GM23338 (cell line): ENCODE measurements at regions not wholly inside any gene's neighbourhood (a gene's known extent, or its start where the extent isn't known, plus 50 kb on each side); places are given as distances from the start of the nearest gene placed in this dataset.
"Not testable (repeated sequence)": the region's sequence is repeated elsewhere in the genome, so short reads cannot be mapped to it uniquely, and the experiment has no call there.

Source experiments
- ATAC-seq: fragments of 200-7000 bp; cut with Tn5 transposase; 3 replicates; pipeline ENCODE4 v1.9.1; 2020
- DNase-seq: peaks from one replicate; pipeline ENCODE4 v3.0.0-alpha.2; 2015; ENCODE audit warnings: low spot score
- H2AFZ ChIP-seq: fragments of 200-600 bp; sonication (generic); 2 replicates; pipeline ENCODE4 v1.8.0; 2016; ENCODE audit warnings: antibody characterized with exemption, mild to moderate bottlenecking, moderate library complexity
- H3F3A ChIP-seq: fragments of 200-600 bp; sonication (generic); replicated peaks from 2 replicates; pipeline ENCODE4 v1.8.0; 2017; ENCODE audit warnings: antibody characterized with exemption, mixed run types, low read depth
- H3K27ac ChIP-seq: fragments of 200-600 bp; sonication (generic); 2 replicates; pipeline ENCODE4 v1.6.1; 2016; ENCODE audit warnings: low read depth
- H3K27me3 ChIP-seq: fragments of 200-600 bp; sonication (generic); 2 replicates; pipeline ENCODE4 v1.8.0; 2016; ENCODE audit warnings: mild to moderate bottlenecking, mixed run types, moderate library complexity; ENCODE audit not compliant: insufficient read depth
- H3K36me3 ChIP-seq: fragments of 200-600 bp; sonication (generic); 2 replicates; pipeline ENCODE4 v1.8.0; 2016; ENCODE audit warnings: mild to moderate bottlenecking; ENCODE audit not compliant: insufficient read depth
- H3K4me1 ChIP-seq: fragments of 200-600 bp; sonication (generic); 2 replicates; pipeline ENCODE4 v1.8.0; 2016; ENCODE audit warnings: mild to moderate bottlenecking, moderate library complexity; ENCODE audit not compliant: insufficient read depth
- H3K4me2 ChIP-seq: fragments of 200-600 bp; sonication (generic); 2 replicates; pipeline ENCODE4 v1.7.1; 2017; ENCODE audit warnings: mixed run types
- H3K4me3 ChIP-seq: fragments of 200-600 bp; sonication (generic); 2 replicates; pipeline ENCODE4 v1.6.1; 2016; ENCODE audit warnings: mixed run types
- H3K79me2 ChIP-seq: fragments of 200-600 bp; sonication (generic); replicated peaks from 2 replicates; pipeline ENCODE4 v1.8.0; 2017; ENCODE audit warnings: mild to moderate bottlenecking; ENCODE audit not compliant: insufficient read depth
- H3K9me2 ChIP-seq: fragments of 200-600 bp; sonication (generic); 2 replicates; pipeline ENCODE4 v1.8.0; 2017; ENCODE audit not compliant: insufficient read depth
- H4K20me1 ChIP-seq: fragments of 200-600 bp; sonication (generic); replicated peaks from 2 replicates; pipeline ENCODE4 v1.8.0; 2017; ENCODE audit warnings: mild to moderate bottlenecking; ENCODE audit not compliant: insufficient read depth
- H3K27ac Mint-ChIP-seq: 2 replicates; pipeline ENCODE4 v1.8.0; 2020; ENCODE audit warnings: inconsistent platforms, mild to moderate bottlenecking, moderate library complexity, mixed read lengths
- H3K27me3 Mint-ChIP-seq: 3 replicates; pipeline ENCODE4 v1.8.0; 2022; ENCODE audit warnings: low read depth, mild to moderate bottlenecking, moderate library complexity, mixed read lengths, inconsistent platforms; ENCODE audit not compliant: insufficient read depth, poor library complexity
- H3K36me3 Mint-ChIP-seq: 3 replicates; pipeline ENCODE4 v1.8.0; 2021; ENCODE audit warnings: low read depth, mild to moderate bottlenecking, inconsistent platforms, moderate library complexity, mixed read lengths
- H3K4me1 Mint-ChIP-seq: 3 replicates; pipeline ENCODE4 v1.8.0; 2020; ENCODE audit warnings: mild to moderate bottlenecking, inconsistent platforms, mixed read lengths
- H3K4me3 Mint-ChIP-seq: 3 replicates; pipeline ENCODE4 v1.8.0; 2021; ENCODE audit warnings: moderate library complexity, mild to moderate bottlenecking, inconsistent platforms, mixed read lengths
- H3K9me3 Mint-ChIP-seq: 3 replicates; pipeline ENCODE4 v1.8.0; 2020; ENCODE audit warnings: moderate library complexity, mild to moderate bottlenecking, inconsistent platforms, mixed read lengths
- CREB1 ChIP-seq: fragments of 250-450 bp; sonication (Bioruptor Pico); IDR thresholded peaks from 2 replicates; pipeline ENCODE4 v1.5.0; 2020; ENCODE audit warnings: low read depth, mild to moderate bottlenecking, moderate library complexity
- CTCF ChIP-seq, 2 experiments: fragments of 200-600 bp in 1 of 2; sonication (generic) in 1 of 2; conservative IDR thresholded peaks; 2 replicates each; pipeline versions ENCODE4 v1.5.1 to v1.6.1; 2016 to 2017; ENCODE audit warnings: antibody characterized with exemption in 2 of 2, low read depth in 2 of 2, mild to moderate bottlenecking in 2 of 2, moderate library complexity in 1 of 2
- EZH2phosphoT487 ChIP-seq: fragments of 200-600 bp; sonication (generic); IDR thresholded peaks from one replicate; pipeline ENCODE4 v1.8.1; 2018; ENCODE audit warnings: antibody characterized with exemption; ENCODE audit not compliant: unreplicated experiment
- JUNB ChIP-seq: IDR thresholded peaks from one replicate; pipeline ENCODE4 v1.6.1; 2016; ENCODE audit warnings: antibody characterized with exemption; ENCODE audit not compliant: unreplicated experiment
- NANOG ChIP-seq: IDR thresholded peaks from 2 replicates; pipeline ENCODE4 v1.6.1; 2016; ENCODE audit warnings: antibody characterized with exemption, borderline replicate concordance
- POLR2AphosphoS5 ChIP-seq: IDR thresholded peaks from 2 replicates; pipeline ENCODE4 v1.6.1; 2016; ENCODE audit warnings: antibody characterized with exemption, low read depth
- REST ChIP-seq: IDR thresholded peaks from one replicate; pipeline ENCODE4 v1.6.1; 2018; ENCODE audit warnings: antibody characterized with exemption; ENCODE audit not compliant: unreplicated experiment
- ZNF114 ChIP-seq: fragments of 250-450 bp; sonication (Bioruptor Pico); IDR thresholded peaks from 2 replicates; pipeline ENCODE4 v1.5.0; 2020; ENCODE audit warnings: mild to moderate bottlenecking, moderate library complexity
- ZNF462 ChIP-seq: fragments of 250-450 bp; sonication (Bioruptor Pico); IDR thresholded peaks from 2 replicates; pipeline ENCODE4 v1.5.0; 2020; ENCODE audit warnings: mild to moderate bottlenecking, moderate library complexity

- TF ChIP-seq ZNF462 (CRISPR knock-in tag): no peak
These were observed 393.9 kb downstream of the RAP2B start (continued) for GRCh38 chr3:153555919-153556318.

GRCh38 chr3:153559366-153559765 is 397.3 kb downstream of the RAP2B start:
- not testable (repeated sequence) for H3K4me3 ChIP-seq, H3K79me2 ChIP-seq, DNase-seq, H3F3A ChIP-seq, H3K27me3 Mint-ChIP-seq, H3K27ac ChIP-seq, H3K9me2 ChIP-seq, ATAC-seq, H2AFZ ChIP-seq, H3K27me3 ChIP-seq, H3K4me1 Mint-ChIP-seq, H3K4me1 ChIP-seq, H3K4me2 ChIP-seq, H3K4me3 Mint-ChIP-seq, H3K36me3 ChIP-seq, H4K20me1 ChIP-seq, H3K27ac Mint-ChIP-seq
- peaks cover 48% of the 10 kb centered on the region for H3K9me3 Mint-ChIP-seq
- H3K36me3 Mint-ChIP-seq: peaks cover 22% of the 10 kb centered on the region

- Mint-ChIP-seq H3K9me3 (peaks cover 39% of the 10 kb centered on the region), H3K27ac (no peak overlapping the region), H3K36me3 (peaks cover 20% of the 10 kb centered on the region), H3K27me3 (no peaks in the 10 kb centered on the region), H3K4me3 (no peak overlapping the region), H3K4me1 (no peaks in the 10 kb centered on the region)
- DNase-seq (no peak), ATAC-seq (no peak)
- Histone ChIP-seq H3K4me2 (no peak overlapping the region), H3K27me3 (no peaks in the 10 kb centered on the region), H3K9me2 (no peaks in the 10 kb centered on the region), H3F3A (no peaks in the 10 kb centered on the region), H3K27ac (no peak overlapping the region), H3K4me1 (no peaks in the 10 kb centered on the region), H3K79me2 (no peaks in the 10 kb centered on the region), H3K36me3 (0 out of 2 replicates have a peak, but pooled peaks cover 10% of the 10 kb centered on the region), H4K20me1 (no peaks in the 10 kb centered on the region), H3K4me3 (no peak overlapping the region), H2AFZ (no peak overlapping the region)
- TF ChIP-seq POLR2AphosphoS5 (no peak), EZH2phosphoT487 (no peak), CTCF (conservative IDR thresholded peaks at IDR 0.05; ENCODE audit: low read depth in 2 of 2) (no peak), JUNB (no peak), NANOG (no peak), REST (no peak), ZNF114 (no peak), CREB1 (CRISPR knock-in tag) (no peak)
These were observed 405.0 kb downstream of the RAP2B start for GRCh38 chr3:153567011-153567410.
